H1 (cell line): ENCODE measurements at regions not wholly inside any gene's neighbourhood (a gene's known extent, or its start where the extent isn't known, plus 50 kb on each side); places are given as distances from the start of the nearest gene placed in this dataset.

Experiments used
- CTCF ChIA-PET: fragments of 300-600 bp; sonication (Branson Sonifier 250); formaldehyde crosslinking; loops from one replicate; lab custom pipeline; 2021; ENCODE audit not compliant: partially characterized antibody; lab: Charles Lee
- POLR2A ChIA-PET: fragments of 300-600 bp; sonication (Branson Sonifier 250); formaldehyde crosslinking; loops from one replicate; lab custom pipeline; 2021; ENCODE audit warnings: inconsistent platforms; ENCODE audit not compliant: partially characterized antibody; lab: Charles Lee
- DNase-seq, 2 experiments: peaks; one replicate each; pipeline versions ENCODE4 v3.0.0 to v3.0.0-alpha.2; 2010 to 2022; ENCODE audit warnings: low spot score in 2 of 2, low read depth in 1 of 2, mixed read lengths in 1 of 2
- FAIRE-seq: peaks from 2 replicates; lab custom pipeline; 2011; peaks lifted over from hg19 to GRCh38; lab: Jason Lieb, UNC
- H2AFZ ChIP-seq: 2 replicates; pipeline ENCODE4 v1.8.1; 2012; ENCODE audit warnings: low read length, inconsistent platforms
- H2AK5ac ChIP-seq: 2 replicates; pipeline ENCODE4 v1.6.1; 2013; ENCODE audit warnings: low read depth, low read length
- H2BK120ac ChIP-seq: replicated peaks from 2 replicates; pipeline ENCODE3; 2013; ENCODE audit warnings: low read depth, low read length, inconsistent platforms
- H2BK12ac ChIP-seq: 2 replicates; pipeline ENCODE4 v1.6.1; 2013; ENCODE audit warnings: low read depth, low read length
- H2BK15ac ChIP-seq: 2 replicates; pipeline ENCODE4 v1.6.1; 2013; ENCODE audit warnings: low read length
- H2BK20ac ChIP-seq: 2 replicates; pipeline ENCODE4 v1.6.1; 2013; ENCODE audit warnings: low read length
- H2BK5ac ChIP-seq: 2 replicates; pipeline ENCODE4 v1.6.1; 2013; ENCODE audit warnings: low read depth, low read length
- H3K14ac ChIP-seq: 2 replicates; pipeline ENCODE4 v1.6.1; 2013; ENCODE audit warnings: inconsistent platforms; ENCODE audit not compliant: insufficient read length
- H3K18ac ChIP-seq: 2 replicates; pipeline ENCODE4 v1.6.1; 2013; ENCODE audit warnings: low read length; ENCODE audit errors: extremely low read depth
- H3K23ac ChIP-seq: 2 replicates; pipeline ENCODE4 v1.6.1; 2013; ENCODE audit warnings: inconsistent platforms; ENCODE audit not compliant: insufficient read length
- H3K23me2 ChIP-seq: 2 replicates; pipeline ENCODE4 v1.6.1; 2013; ENCODE audit warnings: low read depth, low read length
- H3K27ac ChIP-seq: 2 replicates; pipeline ENCODE4 v1.6.1; 2011; ENCODE audit warnings: low read depth, low read length, inconsistent platforms
- H3K27me3 ChIP-seq, 4 experiments: replicated peaks in 1 of 4; 1 replicate in 1 of 4; 2 replicates in 3 of 4; pipeline versions ENCODE4 v1.6.1 to v1.8.1; 2011 to 2013; ENCODE audit warnings: low read length in 3 of 4, mild to moderate bottlenecking in 3 of 4, inconsistent platforms in 2 of 4, mixed read lengths in 2 of 4, moderate library complexity in 1 of 4; ENCODE audit not compliant: control insufficient read depth in 3 of 4, insufficient read depth in 3 of 4; ENCODE audit errors: extremely low read depth in 1 of 4
- H3K36me3 ChIP-seq, 4 experiments: 2 replicates each; pipeline versions ENCODE4 v1.6.1 to v1.8.1; 2011 to 2013; ENCODE audit warnings: mild to moderate bottlenecking in 4 of 4, low read length in 3 of 4, moderate library complexity in 2 of 4, control low read depth in 1 of 4, inconsistent platforms in 1 of 4; ENCODE audit not compliant: insufficient read depth in 4 of 4, control insufficient read depth in 2 of 4
- H3K4ac ChIP-seq: replicated peaks from 2 replicates; pipeline ENCODE3; 2013; ENCODE audit warnings: low read length, low read depth, mixed read lengths, inconsistent platforms; ENCODE audit not compliant: insufficient read length
- H3K4me1 ChIP-seq, 4 experiments: replicated peaks in 1 of 4; 1 replicate in 1 of 4; 2 replicates in 3 of 4; pipeline versions ENCODE4 v1.6.1 to v1.8.1; 2011 to 2013; ENCODE audit warnings: low read length in 3 of 4, inconsistent platforms in 2 of 4, mixed read lengths in 1 of 4; ENCODE audit not compliant: insufficient read depth in 4 of 4, control insufficient read depth in 3 of 4
- H3K4me2 ChIP-seq, 2 experiments: 2 replicates each; pipeline versions ENCODE4 v1.6.1 to v1.8.1; 2011 to 2013; ENCODE audit warnings: low read depth in 2 of 2, low read length in 2 of 2, control low read depth in 1 of 2, inconsistent platforms in 1 of 2, mild to moderate bottlenecking in 1 of 2; ENCODE audit not compliant: insufficient read depth in 1 of 2
- H3K4me3 ChIP-seq, 4 experiments: fragments of 200-600, 300-600 bp in 1 of 4; sonication (generic), shearing (Covaris generic), sonication (Bioruptor Twin) in 1 of 4; 2 replicates each; pipeline versions ENCODE4 v1.5.1 to v1.8.1; 2011 to 2016; ENCODE audit warnings: low read length in 4 of 4, low read depth in 3 of 4, control low read depth in 2 of 4, inconsistent platforms in 2 of 4, mild to moderate bottlenecking in 2 of 4, mixed read lengths in 1 of 4, moderate library complexity in 1 of 4; ENCODE audit not compliant: insufficient read depth in 2 of 4; ENCODE audit errors: extremely low read depth in 1 of 4
- H3K56ac ChIP-seq: replicated peaks from 2 replicates; pipeline ENCODE3; 2013; ENCODE audit warnings: low read depth, mild to moderate bottlenecking, mixed read lengths, low read length, inconsistent platforms; ENCODE audit not compliant: insufficient read length
- H3K79me1 ChIP-seq: 2 replicates; pipeline ENCODE4 v1.6.1; 2013; ENCODE audit warnings: low read depth, low read length, control low read depth
- H3K79me2 ChIP-seq, 2 experiments: 2 replicates each; pipeline versions ENCODE4 v1.6.1 to v1.8.1; 2012 to 2013; ENCODE audit warnings: low read length in 2 of 2, mild to moderate bottlenecking in 2 of 2, inconsistent platforms in 1 of 2; ENCODE audit not compliant: insufficient read depth in 2 of 2, control insufficient read depth in 1 of 2
- H3K9ac ChIP-seq, 4 experiments: replicated peaks in 1 of 4; 1 replicate in 1 of 4; 2 replicates in 3 of 4; pipeline versions ENCODE4 v1.6.1 to v1.8.1; 2011 to 2013; ENCODE audit warnings: low read depth in 3 of 4, low read length in 3 of 4, control low read depth in 2 of 4, mild to moderate bottlenecking in 2 of 4, moderate library complexity in 2 of 4, inconsistent platforms in 1 of 4; ENCODE audit errors: extremely low read depth in 1 of 4
- H3K9me3 ChIP-seq, 2 experiments: 2 replicates each; pipeline versions ENCODE4 v1.6.1 to v1.8.1; 2012 to 2013; ENCODE audit warnings: mild to moderate bottlenecking in 2 of 2, moderate library complexity in 2 of 2, control low read depth in 1 of 2, inconsistent platforms in 1 of 2, low read depth in 1 of 2, low read length in 1 of 2, mixed read lengths in 1 of 2; ENCODE audit not compliant: insufficient read depth in 2 of 2
- H4K20me1 ChIP-seq, 2 experiments: replicated peaks in 1 of 2; 2 replicates each; pipeline versions ENCODE3 to v1.8.1; 2011 to 2013; ENCODE audit warnings: inconsistent platforms in 2 of 2, low read length in 2 of 2, mild to moderate bottlenecking in 1 of 2; ENCODE audit not compliant: insufficient read depth in 2 of 2, control insufficient read depth in 1 of 2
- H4K5ac ChIP-seq: 2 replicates; pipeline ENCODE4 v1.6.1; 2013; ENCODE audit warnings: low read length, low read depth, mixed read lengths, inconsistent platforms; ENCODE audit not compliant: insufficient read length
- H4K8ac ChIP-seq: 2 replicates; pipeline ENCODE4 v1.8.0; 2013; ENCODE audit warnings: mild to moderate bottlenecking, moderate library complexity, low read length, inconsistent platforms; ENCODE audit not compliant: insufficient read depth; ENCODE audit errors: extremely low read depth
- H4K91ac ChIP-seq: replicated peaks from 2 replicates; pipeline ENCODE3; 2013; ENCODE audit warnings: low read length, mixed read lengths, inconsistent platforms; ENCODE audit not compliant: insufficient read length
- BRCA1 ChIP-seq: IDR thresholded peaks from 2 replicates; pipeline ENCODE4 v1.6.1; 2012; ENCODE audit warnings: low read depth, low read length, improper control_type of control experiment
- CTBP2 ChIP-seq: IDR thresholded peaks from 2 replicates; pipeline ENCODE4 v1.7.0; 2011; ENCODE audit warnings: borderline replicate concordance, mild to moderate bottlenecking, moderate library complexity, mixed read lengths, low read length; ENCODE audit not compliant: insufficient read depth, insufficient read length
- JUND ChIP-seq: IDR thresholded peaks from 2 replicates; pipeline ENCODE4 v1.6.1; 2011; ENCODE audit warnings: mild to moderate bottlenecking, improper control_type of control experiment, low read length
- POU5F1 ChIP-seq: IDR thresholded peaks from 2 replicates; pipeline ENCODE4 v1.6.1; 2011; ENCODE audit warnings: low read depth, mild to moderate bottlenecking, low read length, moderate library complexity
- RXRA ChIP-seq: IDR thresholded peaks from 2 replicates; pipeline ENCODE4 v1.6.1; 2011; ENCODE audit warnings: low read depth, mild to moderate bottlenecking, low read length, moderate library complexity; ENCODE audit not compliant: insufficient read depth
- SIN3A ChIP-seq, 2 experiments: IDR thresholded peaks in 1 of 2; conservative IDR thresholded peaks in 1 of 2; 2 replicates each; pipeline ENCODE4 v1.6.1; 2011 to 2012; ENCODE audit warnings: low read length in 2 of 2, improper control_type of control experiment in 1 of 2, low read depth in 1 of 2, mild to moderate bottlenecking in 1 of 2
- SIX5 ChIP-seq: IDR thresholded peaks from 2 replicates; pipeline ENCODE4 v1.6.1; 2011; ENCODE audit warnings: mild to moderate bottlenecking, low read depth, low read length
- TCF12 ChIP-seq: IDR thresholded peaks from 2 replicates; pipeline ENCODE4 v1.6.1; 2011; ENCODE audit warnings: low read depth, mild to moderate bottlenecking, low read length
- WGBS, 2 experiments: shearing (Covaris generic) in 1 of 2; methylation state at CpG; one replicate each; pipeline versions ENCODE4 v1.1.6 to v1.1.7; 2013 to 2015; ENCODE audit warnings: low lambda C conversion rate in 2 of 2, mixed read lengths in 2 of 2, inconsistent platforms in 1 of 2, low coverage in 1 of 2, missing lambda C conversion rate in 1 of 2; ENCODE audit not compliant: insufficient replicate concordance in 2 of 2, insufficient coverage in 1 of 2, insufficient read length in 1 of 2; ENCODE audit errors: extremely low coverage in 1 of 2, missing lambda C conversion rate in 1 of 2; 5-methylcytosine and 5-hydroxymethylcytosine counted together
- TF ChIP-seq, protein P1 (sequence below): IDR thresholded peaks from 2 replicates; pipeline ENCODE4 v1.6.1; 2012; ENCODE audit warnings: inconsistent platforms

DNA sequence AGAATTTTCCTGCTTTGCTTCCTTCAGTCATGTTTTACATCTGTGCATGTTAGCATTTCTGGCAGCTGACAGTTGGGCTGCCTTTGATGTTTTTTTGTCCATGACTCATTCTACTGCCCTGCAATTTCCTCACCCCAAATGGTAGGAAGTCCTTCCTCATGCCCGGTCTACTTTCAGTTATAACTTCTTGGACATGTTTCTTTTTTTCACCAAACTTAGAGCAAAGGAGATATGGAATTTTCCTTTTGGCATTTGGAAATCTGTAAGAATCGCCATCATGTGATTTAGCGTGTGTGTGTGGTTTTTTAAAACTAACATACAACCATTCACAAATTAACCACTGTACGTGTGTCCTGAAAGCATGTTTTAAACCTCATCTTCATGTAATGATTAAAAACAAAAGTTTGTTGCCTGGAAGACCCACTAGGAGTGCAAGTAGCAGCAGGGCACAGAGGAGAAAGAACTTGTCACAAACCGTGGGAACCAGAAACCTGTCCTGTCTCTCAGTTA is 430.7 kb upstream of the CFAP20DC start:
- Histone ChIP-seq H3K4me3 (no peak overlapping the region), H3K4me2 (no peak overlapping the region), H3K56ac (no peak overlapping the region), H3K9me3 (no peaks in the 10 kb centered on the region), H4K8ac (no peak overlapping the region), H2BK15ac (no peak overlapping the region), H2BK12ac (no peak overlapping the region), H4K20me1 (no peaks in the 10 kb centered on the region), H3K4me1 (no peaks in the 10 kb centered on the region), H3K23ac (no peak overlapping the region), H3K14ac (no peak overlapping the region), H3K4ac (no peak overlapping the region), H2BK20ac (no peak overlapping the region), H2BK120ac (no peak overlapping the region), H4K91ac (no peak overlapping the region), H2AK5ac (no peak overlapping the region), H3K27me3 (no peaks in the 10 kb centered on the region), H4K5ac (no peak overlapping the region), H3K79me1 (no peaks in the 10 kb centered on the region), H3K9ac (no peak overlapping the region), H2BK5ac (no peak overlapping the region), H3K79me2 (no peaks in the 10 kb centered on the region), H3K18ac (no peak overlapping the region), H3K23me2 (no peaks in the 10 kb centered on the region), H3K36me3 (no peaks in the 10 kb centered on the region), H2AFZ (0 out of 2 replicates have a peak overlapping the region, but pooled peaks have one; percentile 14), H3K27ac (no peak overlapping the region)
- CTCF ChIA-PET = no interaction called here
- WGBS, 2 experiments = 84% methylated on average over 5 of the region's 5 CpGs; no CpG with 5 or more reads in 1 of the 2 experiments
- FAIRE-seq (no peak), DNase-seq (no peak)
- no peak for TF ChIP-seq RXRA
- TF ChIP-seq SIN3A (conservative IDR thresholded peaks at IDR 0.05 in 1 of 2, IDR thresholded peaks at IDR 0.05 in 1 of 2; ENCODE audit: low read depth in 1 of 2, low read length in 2 of 2) = no peak
- TF ChIP-seq SIX5 = no peak
- TF ChIP-seq BRCA1 = no peak
- TF ChIP-seq, protein P1, sequence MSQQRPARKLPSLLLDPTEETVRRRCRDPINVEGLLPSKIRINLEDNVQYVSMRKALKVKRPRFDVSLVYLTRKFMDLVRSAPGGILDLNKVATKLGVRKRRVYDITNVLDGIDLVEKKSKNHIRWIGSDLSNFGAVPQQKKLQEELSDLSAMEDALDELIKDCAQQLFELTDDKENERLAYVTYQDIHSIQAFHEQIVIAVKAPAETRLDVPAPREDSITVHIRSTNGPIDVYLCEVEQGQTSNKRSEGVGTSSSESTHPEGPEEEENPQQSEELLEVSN = no peak
- no peak for TF ChIP-seq TCF12
- TF ChIP-seq JUND = no peak
- TF ChIP-seq POU5F1 = no peak
- TF ChIP-seq CTBP2 = no peak
- POLR2A ChIA-PET = no interaction called here
